NCI-H2196 treated with DMSO at 0.1 percent for 48 hours (cell line): ENCODE measurements at regions not wholly inside any gene's neighbourhood (a gene's known extent, or its start where the extent isn't known, plus 50 kb on each side); places are given as distances from the start of the nearest gene placed in this dataset.
"Not testable (repeated sequence)": the region's sequence is repeated elsewhere in the genome, so short reads cannot be mapped to it uniquely, and the experiment has no call there.

ENCODE experiments used
- DNase-seq: peaks from one replicate; lab custom pipeline; 2025; ENCODE audit not compliant: unreplicated experiment; lab: John Stamatoyannopoulos, UW

DNA sequence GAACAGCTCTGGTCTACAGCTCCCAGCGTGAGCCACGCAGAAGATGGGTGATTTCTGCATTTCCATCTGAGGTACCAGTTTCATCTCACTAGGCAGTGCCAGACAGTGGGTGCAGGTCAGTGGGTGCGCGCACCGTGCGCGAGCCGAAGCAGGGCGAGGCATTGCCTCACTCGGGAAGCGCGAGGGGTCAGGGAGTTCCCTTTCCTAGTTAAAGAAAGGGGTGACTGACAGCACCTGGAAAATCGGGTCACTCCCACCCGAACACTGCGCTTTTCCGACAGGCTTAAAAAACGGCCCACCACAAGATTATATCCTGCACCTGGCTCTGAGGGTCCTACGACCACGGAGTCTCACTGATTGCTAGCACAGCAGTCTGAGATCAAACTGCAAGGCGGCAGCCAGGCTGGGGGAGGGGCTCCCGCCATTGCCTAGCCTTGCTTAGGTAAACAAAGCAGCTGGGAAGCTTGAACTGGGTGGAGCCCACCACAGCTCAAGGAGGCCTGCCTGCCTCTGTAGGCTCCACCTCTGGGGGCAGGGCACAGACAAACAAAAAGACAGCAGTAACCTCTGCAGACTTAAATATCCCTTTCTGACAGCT lies 325.0 kb upstream of the CHST9 start:
- not testable (repeated sequence) for DNase-seq

DNA sequence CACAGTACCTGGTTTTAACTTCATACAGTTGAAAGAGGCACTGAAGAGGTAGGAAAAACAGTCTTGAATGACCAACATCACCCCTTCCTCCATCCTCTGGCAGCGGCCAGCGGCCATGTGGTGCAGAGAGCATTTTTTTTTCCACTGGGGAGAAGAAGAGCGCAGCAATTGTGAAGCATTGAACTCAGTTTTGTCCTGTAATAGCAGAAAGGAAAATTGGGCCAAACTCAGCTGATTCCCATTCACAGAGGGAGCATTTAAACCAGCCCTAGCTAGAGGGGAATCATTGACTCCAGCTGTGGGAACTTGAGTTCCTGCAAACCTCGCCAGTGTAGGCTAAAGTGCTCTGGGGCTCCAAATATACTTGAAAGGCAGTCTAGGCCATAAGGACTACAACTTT lies 316.6 kb upstream of the CHST9 start:
- DNase-seq = no peak

DNA sequence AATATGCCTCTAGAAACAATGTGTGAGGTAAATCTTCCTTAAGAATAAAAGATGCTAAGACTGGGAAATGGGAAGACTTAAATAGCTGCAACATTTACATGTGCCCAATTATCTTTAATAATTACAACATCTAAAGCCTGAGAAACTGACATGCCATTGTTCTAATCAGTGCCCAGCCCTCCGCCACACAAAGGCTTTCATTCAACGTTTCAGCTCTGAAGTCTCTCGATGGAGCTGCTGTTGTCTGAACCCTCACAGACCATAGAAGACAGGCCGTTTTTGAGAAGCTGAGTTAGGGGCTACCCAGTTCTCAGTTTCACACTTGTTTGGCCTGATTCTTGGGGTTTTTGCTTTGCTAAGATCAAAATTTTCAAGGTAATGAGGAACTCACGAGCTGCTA lies 315.4 kb upstream of the CHST9 start:
- DNase-seq = no peak

DNA sequence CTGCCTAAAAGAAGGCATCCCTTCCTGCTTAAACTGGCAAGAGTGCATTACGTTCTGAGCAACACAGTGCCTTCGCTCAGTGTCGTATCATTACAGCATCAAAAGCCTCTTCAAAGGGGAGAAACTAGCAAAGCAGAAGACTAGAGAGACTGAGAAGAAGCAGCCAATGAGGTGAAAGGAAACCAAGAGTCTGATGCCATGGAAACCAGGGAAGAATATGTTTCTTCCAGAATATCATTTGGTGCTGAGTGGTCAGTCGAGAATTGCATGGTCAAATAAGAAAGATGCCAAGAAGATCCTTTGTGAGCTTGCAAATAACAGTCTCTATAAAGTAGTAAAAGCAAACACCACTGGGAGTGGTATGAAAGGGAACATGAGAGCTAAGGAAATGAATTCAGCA lies 312.1 kb upstream of the CHST9 start:
- no peak for DNase-seq

DNA sequence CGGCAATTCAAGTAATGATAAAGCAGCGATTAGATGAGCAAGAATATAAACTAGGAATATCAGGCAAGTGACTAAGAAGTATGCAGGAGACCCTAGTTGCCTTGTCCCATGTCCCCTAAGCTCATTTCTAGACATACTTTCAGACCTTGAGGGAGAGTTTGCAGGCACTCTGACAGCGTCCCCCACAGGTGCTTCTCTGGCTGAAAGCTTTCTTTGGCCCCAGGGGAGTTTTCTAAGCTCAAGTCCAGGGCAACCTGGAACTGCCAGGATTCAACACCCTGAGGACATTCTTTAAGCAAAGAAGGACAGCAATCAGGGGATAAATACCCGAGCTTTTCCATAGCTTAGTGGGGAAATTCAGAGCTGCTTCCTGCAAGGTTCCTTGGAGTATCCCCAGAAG lies 308.1 kb upstream of the CHST9 start:
- DNase-seq = no peak

DNA sequence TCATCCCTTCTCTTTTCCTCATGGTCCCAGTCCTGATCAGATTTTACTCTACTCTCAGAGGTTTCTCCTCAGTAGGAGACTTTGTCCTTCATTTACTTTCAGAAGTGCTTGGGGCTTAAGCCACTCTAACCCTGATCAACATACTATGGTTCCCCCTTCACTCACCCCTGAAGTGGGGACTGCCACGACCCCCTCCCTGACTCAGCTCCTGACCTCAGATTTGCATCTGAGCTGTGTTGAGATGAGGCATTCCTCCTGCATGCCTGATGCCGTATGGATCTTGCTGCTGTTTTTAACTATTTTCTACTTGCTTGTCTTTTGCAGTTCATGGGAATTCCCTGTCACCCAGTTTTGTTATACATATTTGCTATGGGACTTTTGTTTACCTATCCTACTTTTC lies 306.7 kb upstream of the CHST9 start:
- DNase-seq = no peak

DNA sequence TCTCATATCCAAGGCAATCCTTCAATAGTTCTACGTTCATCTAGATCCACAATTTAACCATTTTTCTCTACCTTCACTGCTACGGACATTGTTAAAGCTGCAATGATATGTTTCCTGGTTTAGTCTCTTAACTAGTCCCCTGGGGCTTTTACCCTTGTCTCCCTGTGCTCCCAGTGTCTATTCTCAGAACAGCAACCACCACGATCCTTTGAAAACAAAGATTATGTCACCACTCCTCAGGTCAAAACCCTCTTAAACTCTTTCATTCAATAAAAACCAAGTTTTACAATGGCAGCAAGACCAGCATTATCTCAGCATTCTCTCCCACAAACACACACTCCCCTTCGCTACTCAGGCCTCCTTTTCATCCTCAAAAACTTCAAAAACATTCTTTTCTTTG lies 298.2 kb upstream of the CHST9 start:
- DNase-seq = no peak

DNA sequence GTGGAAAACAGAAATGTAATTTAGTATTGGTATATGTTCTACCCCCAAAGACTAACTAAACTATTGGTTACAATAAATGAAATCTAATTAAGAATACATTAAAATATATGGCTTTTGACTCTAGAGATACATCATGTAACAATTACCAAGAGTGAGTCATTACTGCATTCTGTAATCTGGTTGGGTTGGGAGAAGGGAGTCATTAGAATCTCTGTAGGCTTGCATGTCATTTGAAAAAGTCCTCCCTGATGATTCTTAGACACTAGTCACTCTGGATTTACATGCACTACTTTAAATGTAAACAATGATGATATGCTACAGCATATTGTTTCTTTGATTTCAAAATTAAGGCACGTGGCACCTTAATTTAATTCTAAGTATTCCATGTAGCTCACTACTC lies 293.4 kb upstream of the CHST9 start:
- DNase-seq = no peak

DNA sequence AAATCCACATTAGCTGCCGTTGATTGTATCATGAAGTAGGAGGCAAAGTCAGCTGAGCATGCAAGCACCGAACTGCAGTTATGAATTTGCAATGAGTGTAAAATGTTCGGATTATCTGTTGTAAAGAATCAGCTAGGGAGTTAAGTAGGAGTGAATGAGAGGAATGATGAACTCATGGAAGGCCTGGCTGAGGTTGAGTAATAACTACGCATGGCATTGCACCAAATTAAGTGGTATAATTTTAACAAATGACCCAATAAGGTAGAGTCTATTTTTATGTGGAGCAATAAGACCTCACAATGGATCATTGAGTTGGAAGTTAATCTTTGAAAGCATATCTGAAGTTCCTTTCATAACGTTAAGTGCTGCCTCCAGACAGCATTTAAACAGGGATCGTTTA lies 288.2 kb upstream of the CHST9 start:
- no peak for DNase-seq

DNA sequence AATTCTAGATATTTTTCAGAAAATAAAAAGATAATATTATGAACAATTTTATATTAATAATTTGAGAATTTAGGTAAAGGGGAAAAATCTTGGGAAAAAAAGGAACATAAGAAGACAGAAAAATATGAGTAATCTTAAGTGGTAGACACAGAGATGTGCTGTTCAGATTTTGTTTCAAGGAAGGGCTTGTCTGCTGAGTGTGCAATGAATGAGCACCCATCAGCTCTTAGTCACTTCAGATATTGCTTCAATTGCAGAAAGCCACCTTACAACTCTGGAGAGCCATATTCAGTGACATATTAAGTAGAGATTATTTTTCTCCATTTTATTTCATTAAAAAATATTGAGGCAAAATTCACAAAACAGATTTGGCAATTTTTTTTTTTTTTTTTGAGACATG lies 282.0 kb upstream of the CHST9 start:
- no peak for DNase-seq

DNA sequence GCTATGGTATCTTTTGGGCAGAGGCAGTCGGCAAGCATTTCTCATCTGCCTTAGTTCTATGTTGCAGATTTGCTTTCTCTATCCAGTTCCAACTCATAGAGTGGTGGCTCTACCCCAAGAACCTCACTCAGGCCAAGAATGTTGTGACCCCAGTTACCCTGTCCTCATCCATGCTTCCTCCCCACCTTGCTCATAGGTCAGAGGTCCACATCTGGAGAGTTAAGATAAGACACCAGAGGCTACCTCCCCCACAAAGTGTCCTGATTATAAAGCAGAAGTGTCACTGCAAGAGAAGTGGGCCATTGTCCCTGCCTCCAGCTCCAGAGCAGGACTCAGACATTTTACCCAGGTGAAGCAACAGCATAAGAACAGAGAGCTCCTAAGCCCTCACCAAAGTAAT lies 276.8 kb upstream of the CHST9 start:
- no peak for DNase-seq

DNA sequence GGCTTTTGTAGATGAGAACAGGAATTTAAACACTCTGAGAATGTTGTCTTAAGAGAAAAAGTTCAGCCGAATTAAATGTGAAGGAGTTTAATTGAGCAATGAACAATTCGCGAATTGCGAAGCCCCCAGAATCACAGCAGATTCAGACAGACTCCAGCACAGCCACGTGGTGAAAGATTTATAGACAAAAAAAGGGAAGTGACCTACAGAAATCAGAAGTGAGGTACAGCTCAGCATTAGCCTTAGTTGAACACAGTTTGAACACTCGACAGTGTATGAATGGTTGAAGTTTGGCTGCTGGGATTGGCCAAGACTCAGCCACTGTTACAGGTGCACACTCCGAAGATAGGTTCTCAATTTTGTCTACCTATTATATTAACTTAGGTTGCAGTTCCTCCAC lies 264.0 kb upstream of the CHST9 start:
- no peak for DNase-seq

DNA sequence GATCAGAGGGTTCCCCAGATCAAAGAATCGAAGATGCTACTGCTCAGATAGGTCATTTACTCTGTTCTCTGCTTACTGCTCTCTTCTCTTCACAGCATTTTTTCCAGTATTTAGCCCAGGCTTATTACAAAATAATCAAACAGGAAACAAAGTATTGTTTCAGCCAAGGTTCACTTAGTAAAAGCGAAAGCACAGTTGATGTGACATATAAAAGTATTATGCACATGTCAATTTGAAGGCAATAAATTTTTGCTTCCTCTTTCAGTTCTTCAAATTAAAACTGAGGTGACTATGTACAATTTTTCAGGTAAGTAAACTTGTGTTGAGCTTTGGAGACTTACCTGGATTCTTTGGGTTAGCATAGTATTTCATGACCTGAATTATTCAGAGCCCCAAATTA lies 262.8 kb upstream of the CHST9 start:
- no peak for DNase-seq

DNA sequence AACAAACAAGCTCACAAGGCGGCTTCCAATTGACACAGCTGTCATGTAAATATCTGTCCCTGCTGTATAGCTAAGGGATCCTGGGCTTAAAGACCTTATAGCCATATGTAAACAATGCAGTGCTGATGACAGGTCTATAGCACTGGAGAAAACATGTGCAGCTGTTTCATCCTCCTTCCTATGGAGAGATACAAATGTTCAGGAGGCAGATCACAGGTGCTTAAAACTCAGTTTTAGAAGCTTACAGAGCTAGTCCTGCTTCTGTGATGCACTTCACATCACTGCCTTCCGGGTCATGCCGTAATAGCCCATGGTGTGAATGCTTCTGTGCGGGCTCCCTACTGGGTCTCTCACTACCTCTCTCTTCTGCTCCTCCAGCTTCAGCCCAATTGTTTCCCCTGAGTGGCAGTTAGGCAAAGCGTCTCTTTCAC lies 262.4 kb upstream of the CHST9 start:
- DNase-seq = no peak

DNA sequence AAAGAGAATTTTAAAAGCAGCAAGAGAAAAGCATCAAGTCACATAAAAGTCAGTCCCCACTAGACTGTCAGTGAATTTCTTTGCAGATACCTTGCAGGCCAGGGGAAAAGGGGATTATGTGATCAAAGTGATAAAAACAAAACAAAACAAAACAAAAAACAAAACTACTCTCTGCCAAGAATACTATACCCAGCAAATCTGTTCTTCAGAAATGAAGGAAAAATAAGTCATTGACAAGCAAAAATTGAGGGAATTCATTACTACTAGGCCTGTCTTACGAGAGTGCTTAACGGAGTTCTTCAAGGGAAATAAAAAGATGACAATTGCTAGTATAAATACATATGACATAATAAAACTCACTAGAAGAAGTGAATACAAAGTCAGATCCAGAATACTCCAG lies 245.5 kb upstream of the CHST9 start:
- DNase-seq = no peak

DNA sequence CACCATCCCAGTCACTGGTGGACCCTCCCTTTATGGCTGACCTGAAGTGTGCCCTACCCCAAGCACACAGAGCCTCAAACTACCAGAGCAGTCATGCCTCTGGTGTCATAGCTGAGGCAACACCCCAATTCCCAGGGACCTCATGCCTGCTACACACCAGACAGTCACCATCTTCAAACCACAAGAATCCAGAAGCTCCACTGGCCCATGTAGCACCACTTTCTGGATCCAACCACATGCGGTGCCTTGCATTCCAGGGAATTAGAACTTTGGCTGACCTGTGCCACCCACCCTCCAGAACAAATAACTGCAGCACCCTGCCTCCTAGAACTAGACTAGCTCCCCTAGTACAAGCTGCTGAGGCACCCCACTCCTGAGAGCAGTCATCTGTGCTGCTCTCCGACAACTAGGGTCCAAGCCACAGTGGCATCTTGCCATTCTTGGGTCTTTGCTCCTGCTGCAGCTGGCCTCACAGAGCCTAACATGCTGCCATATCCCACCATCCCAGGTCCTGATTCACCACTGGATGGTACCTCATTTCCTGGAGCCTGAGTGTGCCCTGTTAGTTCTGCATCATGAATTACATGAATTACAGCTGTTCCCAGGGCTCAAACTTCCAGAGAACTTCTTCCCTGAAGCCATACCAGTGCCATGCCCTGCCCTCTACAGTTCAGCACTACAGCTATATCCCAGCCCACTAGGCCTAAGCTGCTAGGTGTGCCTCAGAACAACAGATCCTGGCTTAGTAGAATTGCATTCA lies 243.8 kb upstream of the CHST9 start:
- DNase-seq = no peak

DNA sequence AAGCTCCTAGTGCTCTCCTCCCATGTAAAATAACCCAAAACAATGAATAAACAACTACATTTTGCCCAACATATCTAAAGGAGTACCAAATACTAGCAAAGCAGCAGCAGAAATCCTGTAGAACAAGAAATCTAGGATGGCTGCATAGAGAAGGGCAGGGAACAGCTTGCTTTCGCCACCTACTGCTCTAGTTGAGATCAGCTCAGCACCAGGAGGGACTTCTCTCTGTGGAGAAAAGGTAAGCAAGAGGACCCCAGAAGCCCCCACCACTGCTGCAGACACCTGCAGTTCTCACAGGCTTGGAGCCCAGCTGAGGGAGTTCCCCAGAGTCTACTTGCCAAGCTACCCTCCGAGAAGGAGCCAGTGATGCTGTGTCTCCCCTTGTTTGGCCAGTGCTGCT lies 243.0 kb upstream of the CHST9 start:
- no peak for DNase-seq

DNA sequence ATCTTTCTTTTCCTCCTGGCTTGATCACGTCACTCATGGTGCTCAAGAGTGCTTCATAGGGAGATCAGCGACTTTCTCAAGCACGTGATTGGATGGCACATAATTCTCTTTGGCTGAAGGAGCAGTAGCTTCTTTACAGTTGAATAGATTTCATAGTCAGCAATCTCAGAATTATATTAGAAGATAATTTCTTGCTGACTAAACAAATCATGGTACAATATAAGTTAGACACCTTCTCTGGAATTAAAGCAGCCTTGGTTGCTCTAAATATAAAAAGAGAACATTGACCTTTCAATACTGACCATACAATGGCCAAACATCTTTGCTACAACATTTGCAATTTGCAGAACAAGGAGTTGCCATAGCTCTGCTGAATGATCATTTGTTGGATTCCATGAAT lies 238.5 kb upstream of the CHST9 start:
- DNase-seq = no peak

DNA sequence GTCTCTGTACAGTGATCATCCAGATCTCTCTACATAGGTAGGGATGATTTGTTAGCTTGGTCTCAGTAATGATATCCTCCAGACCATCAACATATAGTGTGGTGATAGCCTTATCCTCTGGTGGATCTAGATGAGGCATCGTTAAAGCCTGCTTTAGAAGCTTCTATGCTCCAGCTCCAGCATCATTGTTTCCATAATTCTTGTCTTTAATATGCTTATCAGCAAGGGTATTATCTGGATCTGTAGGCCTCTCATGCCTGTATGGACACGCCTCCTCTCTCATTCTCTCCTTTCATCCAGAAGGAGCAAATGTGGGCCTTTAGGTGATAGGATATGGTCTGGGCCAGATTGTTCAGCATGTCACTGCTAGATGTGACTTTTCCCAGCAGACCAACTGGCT lies 234.5 kb upstream of the CHST9 start:
- no peak for DNase-seq

DNA sequence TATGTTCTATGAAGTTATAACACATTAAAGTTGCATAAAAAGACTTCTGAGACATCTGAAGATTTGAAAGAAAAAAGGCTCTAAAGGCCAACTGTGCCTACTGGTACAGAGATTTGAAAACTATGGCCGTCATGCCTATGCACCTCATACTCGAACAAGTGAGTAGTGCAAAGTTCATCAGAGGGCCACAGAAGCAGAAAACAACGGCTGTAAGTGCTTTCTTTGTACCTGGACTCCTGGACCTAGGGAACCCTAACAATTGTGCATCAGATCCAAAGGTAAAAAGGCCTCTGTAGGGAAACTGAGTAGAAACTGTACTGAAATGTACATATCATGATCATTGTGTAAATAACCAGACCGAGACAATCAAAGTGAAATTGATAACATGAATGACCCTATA lies 230.4 kb upstream of the CHST9 start:
- DNase-seq = no peak

DNA sequence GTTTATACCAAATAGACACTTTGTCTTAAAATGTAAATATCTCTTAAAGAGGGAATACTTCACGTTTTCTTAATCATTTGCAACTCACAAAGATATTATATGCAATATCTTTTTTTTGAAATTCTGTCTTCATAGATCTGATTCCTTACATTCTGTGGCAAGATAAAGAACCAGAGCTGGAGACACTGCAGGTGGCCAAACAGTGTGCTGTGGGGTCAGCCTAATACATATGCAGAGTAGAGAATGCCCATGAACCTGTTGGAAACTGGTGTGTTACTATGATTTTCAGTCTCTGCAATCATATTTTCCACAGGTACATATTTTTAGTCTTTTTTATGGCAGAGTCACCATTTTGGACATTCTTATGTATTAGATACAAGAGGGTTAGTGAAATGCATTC lies 229.6 kb upstream of the CHST9 start:
- DNase-seq = no peak

DNA sequence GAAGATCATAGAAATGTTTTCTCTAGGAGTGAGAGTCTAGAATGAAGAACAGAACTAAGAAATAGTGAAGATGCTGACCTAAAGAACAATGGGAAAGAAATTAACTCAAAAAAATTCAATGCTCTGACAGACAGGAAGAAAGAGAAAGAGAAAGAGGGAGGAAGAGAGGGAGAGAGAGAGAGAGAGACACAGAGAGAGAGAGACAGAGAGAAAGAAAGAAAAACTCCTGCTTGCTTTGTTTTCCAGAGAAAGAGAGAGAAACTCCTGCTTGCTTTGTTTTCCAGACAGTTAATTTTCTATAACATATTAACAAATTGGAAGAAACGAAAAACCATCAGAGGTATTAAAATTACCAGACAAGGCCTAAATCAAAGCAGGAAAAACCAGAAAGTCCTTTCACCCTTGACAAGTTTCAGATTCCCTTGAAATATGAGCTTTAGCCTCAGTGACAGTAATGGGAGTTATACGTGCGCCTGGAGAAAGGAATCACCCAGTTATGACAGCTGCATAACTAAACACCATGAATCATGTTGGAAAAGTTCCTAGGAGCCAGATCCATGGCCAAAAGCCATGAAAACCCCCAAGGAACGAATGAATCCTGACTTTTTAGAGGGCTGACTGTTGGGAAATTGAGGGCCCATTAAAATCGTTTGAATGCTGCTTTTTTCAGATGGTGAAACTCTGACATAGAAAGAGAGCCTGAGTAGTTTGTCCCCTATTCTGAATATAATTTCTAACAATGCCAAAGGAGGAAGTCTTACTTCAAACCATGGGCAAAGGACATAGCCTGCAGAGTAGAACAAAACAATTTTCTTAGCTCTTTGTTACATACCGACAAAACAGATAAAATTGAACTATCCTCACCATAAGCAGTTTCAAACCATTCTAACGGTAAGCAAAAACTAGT lies 228.6 kb upstream of the CHST9 start:
- DNase-seq = no peak
